Progenitor cell of endocrine pancreas (in vitro differentiated cells): ENCODE measurements at regions not wholly inside any gene's neighbourhood (a gene's known extent, or its start where the extent isn't known, plus 50 kb on each side); places are given as distances from the start of the nearest gene placed in this dataset.

ENCODE experiments used
- DNase-seq: peaks from one replicate; pipeline ENCODE4 v3.0.0; 2021; ENCODE audit warnings: low spot score; ENCODE audit not compliant: unreplicated experiment
- H3K27ac Mint-ChIP-seq: 2 replicates; pipeline ENCODE4 v1.8.0; 2021; ENCODE audit warnings: mild to moderate bottlenecking, moderate library complexity, mixed read lengths
- H3K27me3 Mint-ChIP-seq: 2 replicates; pipeline ENCODE4 v1.8.0; 2021; ENCODE audit warnings: mixed read lengths
- H3K36me3 Mint-ChIP-seq: 2 replicates; pipeline ENCODE4 v1.8.0; 2022; ENCODE audit warnings: mixed read lengths; ENCODE audit not compliant: insufficient read depth
- H3K4me1 Mint-ChIP-seq: 2 replicates; pipeline ENCODE4 v1.8.0; 2021; ENCODE audit warnings: low read depth, mixed read lengths
- H3K4me3 Mint-ChIP-seq: 2 replicates; pipeline ENCODE4 v1.8.0; 2021; ENCODE audit warnings: low read depth, mild to moderate bottlenecking, moderate library complexity, mixed read lengths
- H3K9me3 Mint-ChIP-seq: 2 replicates; pipeline ENCODE4 v1.8.0; 2021; ENCODE audit warnings: low read depth, mixed read lengths
- TF ChIP-seq, protein P1 (sequence below): fragments of 200-600 bp; sonication (generic); IDR thresholded peaks from one replicate; pipeline ENCODE4 v1.5.0; 2021; ENCODE audit warnings: antibody characterized with exemption, mild to moderate bottlenecking; ENCODE audit not compliant: unreplicated experiment

- no peaks in the 10 kb centered on the region for H3K36me3 Mint-ChIP-seq
- H3K27ac Mint-ChIP-seq, result no peak overlapping the region
- H3K9me3 Mint-ChIP-seq, result no peaks in the 10 kb centered on the region
- H3K27me3 Mint-ChIP-seq, result no peaks in the 10 kb centered on the region
- H3K4me1 Mint-ChIP-seq, result no peaks in the 10 kb centered on the region
- no peak for DNase-seq
- TF ChIP-seq, protein P1, sequence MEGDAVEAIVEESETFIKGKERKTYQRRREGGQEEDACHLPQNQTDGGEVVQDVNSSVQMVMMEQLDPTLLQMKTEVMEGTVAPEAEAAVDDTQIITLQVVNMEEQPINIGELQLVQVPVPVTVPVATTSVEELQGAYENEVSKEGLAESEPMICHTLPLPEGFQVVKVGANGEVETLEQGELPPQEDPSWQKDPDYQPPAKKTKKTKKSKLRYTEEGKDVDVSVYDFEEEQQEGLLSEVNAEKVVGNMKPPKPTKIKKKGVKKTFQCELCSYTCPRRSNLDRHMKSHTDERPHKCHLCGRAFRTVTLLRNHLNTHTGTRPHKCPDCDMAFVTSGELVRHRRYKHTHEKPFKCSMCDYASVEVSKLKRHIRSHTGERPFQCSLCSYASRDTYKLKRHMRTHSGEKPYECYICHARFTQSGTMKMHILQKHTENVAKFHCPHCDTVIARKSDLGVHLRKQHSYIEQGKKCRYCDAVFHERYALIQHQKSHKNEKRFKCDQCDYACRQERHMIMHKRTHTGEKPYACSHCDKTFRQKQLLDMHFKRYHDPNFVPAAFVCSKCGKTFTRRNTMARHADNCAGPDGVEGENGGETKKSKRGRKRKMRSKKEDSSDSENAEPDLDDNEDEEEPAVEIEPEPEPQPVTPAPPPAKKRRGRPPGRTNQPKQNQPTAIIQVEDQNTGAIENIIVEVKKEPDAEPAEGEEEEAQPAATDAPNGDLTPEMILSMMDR, result no peak
- H3K4me3 Mint-ChIP-seq, result no peak overlapping the region
These were observed 338.9 kb upstream of the GBE1 start for GRCh38 chr3:82100378-82100777.

- no peak overlapping the region for H3K4me3 Mint-ChIP-seq
- no peaks in the 10 kb centered on the region for H3K27me3 Mint-ChIP-seq
- no peaks in the 10 kb centered on the region for H3K4me1 Mint-ChIP-seq
- TF ChIP-seq, protein P1, result no peak
- H3K27ac Mint-ChIP-seq, result no peak overlapping the region
- no peak for DNase-seq
- no peaks in the 10 kb centered on the region for H3K36me3 Mint-ChIP-seq
- H3K9me3 Mint-ChIP-seq, result peaks cover 6% of the 10 kb centered on the region
These were observed 332.2 kb upstream of the GBE1 start for GRCh38 chr3:82093641-82094040.

DNA sequence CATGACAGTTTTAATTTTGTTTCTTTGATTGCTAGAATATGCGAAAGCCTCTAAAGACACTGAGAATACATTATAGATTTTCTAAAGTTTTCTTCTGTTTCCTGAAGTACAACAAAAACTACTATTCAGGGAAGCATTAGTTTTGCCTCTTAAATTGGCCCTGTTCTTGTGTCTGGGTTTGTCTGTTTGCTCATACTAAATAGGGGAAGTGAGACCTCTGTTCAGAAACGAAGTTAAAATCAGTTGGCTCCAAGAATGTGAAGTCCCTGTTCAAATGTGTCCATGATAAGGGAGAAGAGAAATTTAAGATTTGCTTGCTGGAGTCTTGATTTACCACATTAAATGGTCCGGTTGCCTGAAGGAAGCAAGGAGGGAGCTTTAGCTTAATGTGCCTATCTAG lies 327.3 kb upstream of the GBE1 start:
- Mint-ChIP-seq H3K4me1 (peaks cover 2% of the 10 kb centered on the region), H3K36me3 (no peaks in the 10 kb centered on the region), H3K27ac (no peak overlapping the region), H3K27me3 (peaks cover 4% of the 10 kb centered on the region), H3K4me3 (no peak overlapping the region), H3K9me3 (peaks cover 5% of the 10 kb centered on the region)
- DNase-seq, result no peak
- TF ChIP-seq, protein P1, result no peak

- Mint-ChIP-seq H3K36me3 (no peaks in the 10 kb centered on the region), H3K4me1 (peaks cover 7% of the 10 kb centered on the region), H3K9me3 (no peaks in the 10 kb centered on the region), H3K27ac (no peak overlapping the region), H3K4me3 (no peak overlapping the region), H3K27me3 (peaks cover 4% of the 10 kb centered on the region)
- DNase-seq, result no peak
- TF ChIP-seq, protein P1, result no peak
These were observed 326.5 kb upstream of the GBE1 start for GRCh38 chr3:82087958-82088357.

DNA sequence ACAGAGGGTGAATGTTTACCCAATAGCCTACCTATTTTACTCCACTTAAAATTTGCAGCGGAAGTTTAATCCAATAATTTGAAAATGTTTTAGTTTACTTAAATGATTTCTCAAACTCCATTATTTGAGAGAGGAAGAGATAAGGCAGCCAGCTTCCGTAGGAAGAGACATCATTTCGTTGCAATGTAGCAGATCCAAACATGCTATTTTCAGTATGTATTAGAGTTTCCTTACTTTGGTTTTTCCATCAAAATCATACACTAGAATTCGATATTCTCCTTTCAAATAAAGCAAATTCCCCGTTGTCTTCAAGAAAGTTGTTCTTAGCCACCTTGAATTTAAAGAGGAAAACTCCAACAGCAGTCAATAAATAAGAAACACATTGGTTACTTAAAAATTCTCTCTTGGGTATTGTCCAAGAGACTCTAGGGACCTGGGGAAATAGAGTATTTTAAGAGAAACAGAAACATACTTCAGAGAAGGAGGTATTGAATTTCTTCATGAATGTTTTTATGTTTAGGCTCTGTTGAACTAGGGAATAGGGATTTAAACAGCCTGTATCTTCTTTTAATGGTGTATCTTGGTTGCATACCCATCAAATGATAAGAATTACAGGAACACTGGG lies 324.5 kb upstream of the GBE1 start:
- Mint-ChIP-seq H3K27ac (no peak overlapping the region), H3K36me3 (no peaks in the 10 kb centered on the region), H3K4me1 (peaks cover 10% of the 10 kb centered on the region), H3K4me3 (no peak overlapping the region), H3K9me3 (no peaks in the 10 kb centered on the region), H3K27me3 (peaks cover 4% of the 10 kb centered on the region)
- DNase-seq, result no peak
- TF ChIP-seq, protein P1, result no peak
